ENCODE measurements at regions not wholly inside any gene's neighbourhood (a gene's known extent, or its start where the extent isn't known, plus 50 kb on each side); places are given as distances from the start of the nearest gene placed in this dataset.

GRCh38 chr13:67736646-67737420, 506.7 kb upstream of the PCDH9 start:
- FAIRE-seq (no peak), DNase-seq (ENCODE audit: low read depth) (no peak)
- no peak for TF ChIP-seq CTCF (IDR thresholded peaks at IDR 0.05; ENCODE audit: insufficient read depth, low read length, severe bottlenecking)
- no peak overlapping the region for H3K4me3 ChIP-seq (ENCODE audit: low read depth, low read length)
- no peaks in the 10 kb centered on the region for H3K27me3 ChIP-seq (ENCODE audit: control insufficient read depth, insufficient read depth, low read length)
- H3K36me3 ChIP-seq (ENCODE audit: control insufficient read depth, insufficient read depth, low read length) = no peaks in the 10 kb centered on the region

GRCh38 chr13:67735651-67736050, 505.5 kb upstream of the PCDH9 start:
- TF ChIP-seq CTCF (IDR thresholded peaks at IDR 0.05; ENCODE audit: insufficient read depth, low read length, severe bottlenecking) = no peak
- DNase-seq (ENCODE audit: low read depth) (no peak), FAIRE-seq (no peak)
- Histone ChIP-seq H3K27me3 (ENCODE audit: control insufficient read depth, insufficient read depth, low read length) (no peaks in the 10 kb centered on the region), H3K36me3 (ENCODE audit: control insufficient read depth, insufficient read depth, low read length) (no peaks in the 10 kb centered on the region), H3K4me3 (ENCODE audit: low read depth, low read length) (no peak overlapping the region)

DNA sequence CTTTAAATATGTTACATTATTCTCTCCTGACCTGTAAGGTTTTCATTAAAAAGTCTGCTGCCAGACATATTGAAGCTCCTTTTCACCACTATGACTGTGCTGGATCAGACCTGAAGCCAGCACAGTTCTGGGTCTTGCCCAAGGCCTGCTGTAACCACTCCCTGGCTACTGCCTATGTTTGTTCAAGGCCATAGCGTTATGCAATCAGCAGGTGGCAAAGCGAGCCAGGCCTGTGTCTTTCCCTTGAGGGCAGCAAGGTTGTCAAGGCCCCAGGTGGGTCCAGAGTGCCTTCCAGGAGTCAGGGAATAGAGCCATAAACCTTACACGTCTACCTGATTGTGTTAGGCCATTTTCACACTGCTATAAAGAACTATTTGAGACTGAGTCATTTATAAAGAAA, 496.8 kb upstream of the PCDH9 start:
- Histone ChIP-seq H3K27me3 (ENCODE audit: control insufficient read depth, insufficient read depth, low read length) (no peaks in the 10 kb centered on the region), H3K4me3 (ENCODE audit: low read depth, low read length) (no peak overlapping the region), H3K36me3 (ENCODE audit: control insufficient read depth, insufficient read depth, low read length) (no peaks in the 10 kb centered on the region)
- DNase-seq (ENCODE audit: low read depth) (no peak), FAIRE-seq (no peak)
- no peak for TF ChIP-seq CTCF (IDR thresholded peaks at IDR 0.05; ENCODE audit: insufficient read depth, low read length, severe bottlenecking)

GRCh38 chr13:67725999-67726398, 495.9 kb upstream of the PCDH9 start:
- TF ChIP-seq CTCF (IDR thresholded peaks at IDR 0.05; ENCODE audit: insufficient read depth, low read length, severe bottlenecking) = no peak
- FAIRE-seq = no peak

DNA sequence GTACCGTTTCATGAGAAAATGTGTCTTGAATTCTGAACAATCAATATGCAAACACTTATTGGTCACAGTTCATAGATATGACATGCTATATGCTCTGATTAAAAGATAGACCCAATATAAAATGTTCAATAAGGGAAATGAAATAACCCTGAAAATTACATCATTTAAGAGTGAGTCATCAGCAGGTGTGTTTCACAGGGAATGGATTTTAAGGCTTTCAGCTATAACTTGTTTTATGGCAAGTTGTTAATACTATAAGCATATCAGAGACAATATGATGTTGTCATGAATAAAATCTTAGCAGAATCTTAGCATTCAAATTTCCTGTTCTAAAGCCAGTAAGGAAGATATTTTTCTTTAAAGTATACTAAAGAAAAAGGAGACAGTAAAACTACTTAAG, 483.4 kb upstream of the PCDH9 start:
- peak; percentile 9 for DNase-seq (ENCODE audit: low read depth)
- no peak for FAIRE-seq
- H3K27me3 ChIP-seq (ENCODE audit: control insufficient read depth, insufficient read depth, low read length) = no peaks in the 10 kb centered on the region
- TF ChIP-seq CTCF (IDR thresholded peaks at IDR 0.05; ENCODE audit: insufficient read depth, low read length, severe bottlenecking) = no peak
- H3K36me3 ChIP-seq (ENCODE audit: control insufficient read depth, insufficient read depth, low read length) = no peaks in the 10 kb centered on the region
- H3K4me3 ChIP-seq (ENCODE audit: low read depth, low read length) = no peak overlapping the region

More at GRCh38 chr13:67725999-67726398, 495.9 kb upstream of the PCDH9 start:
- Histone ChIP-seq H3K36me3 (ENCODE audit: control insufficient read depth, insufficient read depth, low read length) (no peaks in the 10 kb centered on the region), H3K27me3 (ENCODE audit: control insufficient read depth, insufficient read depth, low read length) (no peaks in the 10 kb centered on the region), H3K4me3 (ENCODE audit: low read depth, low read length) (no peak overlapping the region)
- DNase-seq (ENCODE audit: low read depth) = no peak

GRCh38 chr13:67696775-67697174, 466.6 kb upstream of the PCDH9 start:
- Histone ChIP-seq H3K27me3 (ENCODE audit: control insufficient read depth, insufficient read depth, low read length) (no peaks in the 10 kb centered on the region), H3K36me3 (ENCODE audit: control insufficient read depth, insufficient read depth, low read length) (no peaks in the 10 kb centered on the region), H3K4me3 (ENCODE audit: low read depth, low read length) (no peak overlapping the region)
- DNase-seq (ENCODE audit: low read depth) (no peak), FAIRE-seq (no peak)
- no peak for TF ChIP-seq CTCF (IDR thresholded peaks at IDR 0.05; ENCODE audit: insufficient read depth, low read length, severe bottlenecking)
